ENCODE measurements at regions not wholly inside any gene's neighbourhood (a gene's known extent, or its start where the extent isn't known, plus 50 kb on each side); places are given as distances from the start of the nearest gene placed in this dataset.

DNA sequence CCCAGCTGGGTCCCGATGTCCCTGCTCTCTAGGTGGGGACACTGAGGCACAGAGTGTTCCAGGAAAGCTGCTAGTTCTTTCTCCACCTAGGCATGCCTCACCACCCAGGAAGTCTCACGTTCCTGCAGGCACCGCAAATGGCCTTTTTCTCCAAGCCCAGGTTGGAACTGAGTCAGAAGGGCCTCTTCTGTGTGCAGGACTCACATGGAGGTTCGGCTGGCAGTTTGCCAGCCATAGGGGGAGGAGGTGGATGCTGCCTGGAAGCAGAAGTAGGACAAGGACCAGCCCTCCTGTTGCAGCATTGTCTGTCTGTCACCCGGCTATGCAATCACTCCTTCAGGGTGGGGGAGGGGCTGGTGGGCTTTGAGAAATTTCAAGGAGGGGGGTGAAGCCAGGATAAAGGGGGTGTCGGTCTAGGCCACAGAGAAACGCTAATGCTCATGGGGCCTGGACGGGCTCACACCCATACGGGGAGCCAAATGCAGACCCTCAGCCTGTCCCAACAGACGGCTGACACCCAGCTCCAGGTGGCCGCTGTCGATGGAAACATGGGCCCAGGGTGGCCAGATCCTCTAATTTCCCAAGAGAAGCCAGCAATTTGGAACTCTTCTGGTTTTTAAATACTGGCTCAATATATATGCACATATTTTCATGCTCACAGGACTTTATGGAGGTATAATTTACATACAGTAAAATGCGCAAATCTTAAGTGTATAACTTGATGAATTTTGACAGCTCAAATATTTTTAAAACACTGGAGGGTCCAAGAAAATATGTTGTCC lies 120.5 kb downstream of the PHETA1 start:
- no peak overlapping the region for H3K9ac ChIP-seq
- H3K4me3 ChIP-seq (ENCODE audit: low read depth, low read length), result no peak overlapping the region
- no peaks in the 10 kb centered on the region for H3K36me3 ChIP-seq (ENCODE audit: control insufficient read depth, insufficient read depth, low read length)
- H3K4me2 ChIP-seq (ENCODE audit: low read length), result no peak overlapping the region
- TF ChIP-seq, protein P1, sequence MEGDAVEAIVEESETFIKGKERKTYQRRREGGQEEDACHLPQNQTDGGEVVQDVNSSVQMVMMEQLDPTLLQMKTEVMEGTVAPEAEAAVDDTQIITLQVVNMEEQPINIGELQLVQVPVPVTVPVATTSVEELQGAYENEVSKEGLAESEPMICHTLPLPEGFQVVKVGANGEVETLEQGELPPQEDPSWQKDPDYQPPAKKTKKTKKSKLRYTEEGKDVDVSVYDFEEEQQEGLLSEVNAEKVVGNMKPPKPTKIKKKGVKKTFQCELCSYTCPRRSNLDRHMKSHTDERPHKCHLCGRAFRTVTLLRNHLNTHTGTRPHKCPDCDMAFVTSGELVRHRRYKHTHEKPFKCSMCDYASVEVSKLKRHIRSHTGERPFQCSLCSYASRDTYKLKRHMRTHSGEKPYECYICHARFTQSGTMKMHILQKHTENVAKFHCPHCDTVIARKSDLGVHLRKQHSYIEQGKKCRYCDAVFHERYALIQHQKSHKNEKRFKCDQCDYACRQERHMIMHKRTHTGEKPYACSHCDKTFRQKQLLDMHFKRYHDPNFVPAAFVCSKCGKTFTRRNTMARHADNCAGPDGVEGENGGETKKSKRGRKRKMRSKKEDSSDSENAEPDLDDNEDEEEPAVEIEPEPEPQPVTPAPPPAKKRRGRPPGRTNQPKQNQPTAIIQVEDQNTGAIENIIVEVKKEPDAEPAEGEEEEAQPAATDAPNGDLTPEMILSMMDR (IDR thresholded peaks at IDR 0.05), result no peak
- no peak overlapping the region for H3K27ac ChIP-seq
- no peaks in the 10 kb centered on the region for H3K27me3 ChIP-seq (ENCODE audit: control insufficient read depth, insufficient read depth, low read length)
- no peaks in the 10 kb centered on the region for H3K79me2 ChIP-seq
- no peak overlapping the region for H2AFZ ChIP-seq
- no peaks in the 10 kb centered on the region for H3K4me1 ChIP-seq
- H3K9me3 ChIP-seq (ENCODE audit: control insufficient read depth, low read length), result no peaks in the 10 kb centered on the region

DNA sequence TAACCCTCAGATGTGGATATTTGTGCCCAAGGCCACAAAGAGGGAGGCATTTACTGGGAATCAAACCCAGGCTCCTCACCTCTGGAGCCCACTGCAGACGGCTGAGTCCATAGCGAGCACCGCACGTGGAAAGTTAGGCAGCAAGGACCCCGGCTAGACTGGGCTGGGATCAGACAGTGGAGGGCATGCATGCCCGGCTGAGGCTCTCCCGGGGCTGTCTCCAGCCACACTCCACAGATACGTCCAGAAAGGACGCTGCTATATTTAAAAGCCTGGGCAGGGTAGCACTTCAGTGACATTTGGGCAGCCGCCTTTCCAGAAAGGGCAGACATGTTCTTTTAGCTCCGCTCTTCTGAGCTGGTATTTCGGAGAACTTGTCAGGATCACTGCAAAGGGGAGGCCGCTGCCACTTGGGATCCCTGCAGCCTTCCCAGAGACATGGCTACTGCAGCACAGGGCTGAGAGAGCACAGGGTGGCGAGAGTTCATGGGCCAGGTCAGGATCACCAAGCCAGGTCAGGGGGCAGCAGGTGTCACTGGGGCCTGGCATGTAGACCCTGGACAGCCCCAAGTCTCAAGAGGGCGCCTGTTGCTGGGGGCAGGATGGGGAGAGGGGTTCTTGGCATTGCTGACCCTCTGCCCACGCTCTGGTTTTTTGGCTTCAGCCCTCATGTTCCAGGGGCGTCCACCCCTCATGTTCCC lies 121.7 kb downstream of the PHETA1 start:
- Histone ChIP-seq H3K4me2 (ENCODE audit: low read length) (no peak overlapping the region), H3K27ac (no peak overlapping the region), H3K79me2 (no peaks in the 10 kb centered on the region), H3K9me3 (ENCODE audit: control insufficient read depth, low read length) (no peaks in the 10 kb centered on the region), H3K36me3 (ENCODE audit: control insufficient read depth, insufficient read depth, low read length) (no peaks in the 10 kb centered on the region), H3K27me3 (ENCODE audit: control insufficient read depth, insufficient read depth, low read length) (no peaks in the 10 kb centered on the region), H3K9ac (no peak overlapping the region), H2AFZ (no peak overlapping the region), H3K4me1 (no peaks in the 10 kb centered on the region), H3K4me3 (ENCODE audit: low read depth, low read length) (no peak overlapping the region)
- TF ChIP-seq, protein P1 (IDR thresholded peaks at IDR 0.05), result no peak

DNA sequence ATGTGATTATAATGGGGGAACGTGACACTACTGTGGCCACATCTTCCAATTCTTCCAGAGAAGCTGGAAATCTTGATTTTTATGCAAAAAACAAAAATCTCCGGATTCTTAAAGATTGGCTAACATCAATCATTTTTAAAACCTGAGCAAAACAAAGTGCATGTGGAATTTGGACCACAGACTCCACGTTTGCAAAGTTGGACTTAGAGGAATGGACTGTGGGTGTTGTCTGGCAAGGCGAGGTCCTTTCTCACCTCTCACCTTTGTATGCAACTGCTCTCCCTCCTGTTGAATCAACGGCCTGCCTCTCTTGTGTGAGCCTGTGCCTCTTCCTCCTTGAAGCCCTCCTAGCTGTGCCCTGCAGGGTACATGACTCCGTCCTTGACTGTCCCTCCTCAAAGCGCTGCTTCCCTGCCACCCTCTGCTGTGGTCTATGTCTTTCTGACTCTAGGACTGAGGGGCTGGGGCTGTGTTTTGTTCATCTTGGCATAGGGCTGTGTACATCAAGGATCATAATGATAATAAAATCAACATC lies 122.4 kb downstream of the PHETA1 start:
- no peaks in the 10 kb centered on the region for H3K27me3 ChIP-seq (ENCODE audit: control insufficient read depth, insufficient read depth, low read length)
- H3K27ac ChIP-seq, result no peak overlapping the region
- H3K9ac ChIP-seq, result no peak overlapping the region
- no peaks in the 10 kb centered on the region for H3K4me1 ChIP-seq
- no peak overlapping the region for H3K4me3 ChIP-seq (ENCODE audit: low read depth, low read length)
- no peak overlapping the region for H2AFZ ChIP-seq
- no peaks in the 10 kb centered on the region for H3K79me2 ChIP-seq
- H3K9me3 ChIP-seq (ENCODE audit: control insufficient read depth, low read length), result no peaks in the 10 kb centered on the region
- H3K4me2 ChIP-seq (ENCODE audit: low read length), result no peak overlapping the region
- TF ChIP-seq, protein P1 (IDR thresholded peaks at IDR 0.05), result no peak
- no peaks in the 10 kb centered on the region for H3K36me3 ChIP-seq (ENCODE audit: control insufficient read depth, insufficient read depth, low read length)

DNA sequence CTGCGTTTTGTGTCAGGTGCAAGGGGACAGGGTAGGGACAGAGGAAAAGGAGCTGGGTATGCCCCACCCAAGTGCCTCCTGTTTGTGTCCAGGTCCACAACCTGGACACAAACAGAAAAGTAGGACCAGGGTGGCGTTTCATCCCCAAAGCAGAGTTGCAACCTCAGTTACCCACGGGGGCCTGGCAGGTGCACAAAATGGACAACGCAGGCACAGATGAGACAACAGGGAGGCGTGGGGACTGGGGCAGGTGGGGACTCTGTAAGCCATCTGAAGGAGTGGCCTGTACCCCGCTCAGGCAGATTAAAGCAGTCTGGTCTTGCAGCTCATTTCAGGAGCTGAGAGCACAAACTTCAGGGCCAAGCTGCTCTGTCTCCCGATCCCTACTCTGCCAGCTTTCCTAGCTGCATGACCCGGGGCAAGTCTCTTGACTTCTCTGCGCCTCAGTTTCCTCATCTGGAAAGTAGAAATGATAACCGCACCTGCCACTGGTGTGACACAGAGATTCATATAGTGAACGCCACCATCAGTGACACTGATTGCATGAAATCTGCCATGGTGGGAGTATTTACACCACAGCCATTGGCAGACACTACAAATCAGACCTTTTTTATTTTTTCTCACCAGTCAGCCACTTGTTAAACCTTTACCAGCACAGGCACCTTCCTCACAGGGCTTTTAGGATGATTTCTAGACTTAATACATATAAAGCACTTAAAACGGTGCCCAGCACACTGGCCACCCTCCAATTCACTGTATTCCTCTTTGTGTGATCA lies 123.0 kb downstream of the PHETA1 start:
- no peaks in the 10 kb centered on the region for H3K9me3 ChIP-seq (ENCODE audit: control insufficient read depth, low read length)
- no peak overlapping the region for H3K4me2 ChIP-seq (ENCODE audit: low read length)
- TF ChIP-seq, protein P1 (IDR thresholded peaks at IDR 0.05), result no peak

More for the DNA sequence above, 123.0 kb downstream of the PHETA1 start:
- Histone ChIP-seq H3K4me3 (ENCODE audit: low read depth, low read length) (no peak overlapping the region), H3K27me3 (ENCODE audit: control insufficient read depth, insufficient read depth, low read length) (no peaks in the 10 kb centered on the region), H2AFZ (no peak overlapping the region), H3K79me2 (no peaks in the 10 kb centered on the region), H3K9ac (no peak overlapping the region), H3K27ac (no peak overlapping the region), H3K36me3 (ENCODE audit: control insufficient read depth, insufficient read depth, low read length) (no peaks in the 10 kb centered on the region), H3K4me1 (no peaks in the 10 kb centered on the region)
